GM12872 (cell line): ENCODE measurements at regions not wholly inside any gene's neighbourhood (a gene's known extent, or its start where the extent isn't known, plus 50 kb on each side); places are given as distances from the start of the nearest gene placed in this dataset.

Source experiments
- CTCF ChIP-seq: IDR thresholded peaks from 3 replicates; pipeline ENCODE4 v1.5.1; 2011; ENCODE audit warnings: low read depth, mild to moderate bottlenecking, low read length, moderate library complexity; ENCODE audit not compliant: insufficient read depth

- TF ChIP-seq CTCF = no peak
Measured at GRCh38 chr3:180359061-180359952, 242.7 kb upstream of the TTC14 start.

- TF ChIP-seq CTCF = no peak
Measured at GRCh38 chr3:180359953-180360279, 242.0 kb upstream of the TTC14 start.

- no peak for TF ChIP-seq CTCF
Measured at GRCh38 chr3:180362081-180362480, 239.9 kb upstream of the TTC14 start.

GRCh38 chr3:180375831-180376230 is 226.1 kb upstream of the TTC14 start:
- no peak for TF ChIP-seq CTCF

GRCh38 chr3:180378496-180378895 is 223.5 kb upstream of the TTC14 start:
- TF ChIP-seq CTCF = no peak

GRCh38 chr3:180382638-180383180 is 219.3 kb upstream of the TTC14 start:
- no peak for TF ChIP-seq CTCF

GRCh38 chr3:180383332-180384020 is 218.5 kb upstream of the TTC14 start:
- no peak for TF ChIP-seq CTCF
